ENCODE measurements at regions not wholly inside any gene's neighbourhood (a gene's known extent, or its start where the extent isn't known, plus 50 kb on each side); places are given as distances from the start of the nearest gene placed in this dataset.

- H3K4me1 Mint-ChIP-seq (ENCODE audit: low read depth in 2 of 2) = no peaks in the 10 kb centered on the region
- ATAC-seq (peak in 1 of 2 donors; percentile 1), DNase-seq (ENCODE audit: low spot score) (no peak)
- no peak overlapping the region for H3K27ac Mint-ChIP-seq
- H3K27me3 Mint-ChIP-seq = no peaks in the 10 kb centered on the region
- H3K36me3 Mint-ChIP-seq = no peaks in the 10 kb centered on the region
- no peak overlapping the region for H3K4me3 Mint-ChIP-seq
- no peaks in the 10 kb centered on the region for H3K9me3 Mint-ChIP-seq
These were observed 236.6 kb downstream of the GLI2 start for GRCh38 chr2:120972286-120972685.

- H3K36me3 Mint-ChIP-seq = no peaks in the 10 kb centered on the region
- H3K4me1 Mint-ChIP-seq (ENCODE audit: low read depth in 2 of 2) = no peaks in the 10 kb centered on the region
- ATAC-seq (no peak), DNase-seq (ENCODE audit: low spot score) (no peak)
- no peak overlapping the region for H3K27ac Mint-ChIP-seq
- no peaks in the 10 kb centered on the region for H3K9me3 Mint-ChIP-seq
- H3K27me3 Mint-ChIP-seq = no peaks in the 10 kb centered on the region
- no peak overlapping the region for H3K4me3 Mint-ChIP-seq
These were observed 237.5 kb downstream of the GLI2 start for GRCh38 chr2:120973196-120973595.

- DNase-seq (ENCODE audit: low spot score) = no peak
- Mint-ChIP-seq H3K27me3 (no peaks in the 10 kb centered on the region), H3K9me3 (no peaks in the 10 kb centered on the region), H3K36me3 (no peaks in the 10 kb centered on the region), H3K4me1 (ENCODE audit: low read depth in 2 of 2) (no peaks in the 10 kb centered on the region), H3K4me3 (no peak overlapping the region), H3K27ac (no peak overlapping the region)
- ATAC-seq = no peak
These were observed 239.3 kb downstream of the GLI2 start for GRCh38 chr2:120974950-120975349.

GRCh38 chr2:120976501-120977307 lies 241.0 kb downstream of the GLI2 start:
- Mint-ChIP-seq H3K4me1 (ENCODE audit: low read depth in 2 of 2) (no peaks in the 10 kb centered on the region), H3K27me3 (peaks cover 0 to 1% of the 10 kb centered on the region in 2 donors), H3K36me3 (no peaks in the 10 kb centered on the region), H3K9me3 (no peaks in the 10 kb centered on the region), H3K27ac (no peak overlapping the region), H3K4me3 (no peak overlapping the region)
- ATAC-seq (no peak), DNase-seq (ENCODE audit: low spot score) (no peak)

GRCh38 chr2:120977582-120978358 lies 242.1 kb downstream of the GLI2 start:
- no peaks in the 10 kb centered on the region for H3K36me3 Mint-ChIP-seq
- no peak overlapping the region for H3K27ac Mint-ChIP-seq
- H3K27me3 Mint-ChIP-seq = peaks cover 0 to 2% of the 10 kb centered on the region in 2 donors
- H3K9me3 Mint-ChIP-seq = no peaks in the 10 kb centered on the region
- ATAC-seq = no peak
- H3K4me1 Mint-ChIP-seq (ENCODE audit: low read depth in 2 of 2) = no peaks in the 10 kb centered on the region
- no peak overlapping the region for H3K4me3 Mint-ChIP-seq
- no peak for DNase-seq (ENCODE audit: low spot score)

GRCh38 chr2:120978359-120979050 lies 242.8 kb downstream of the GLI2 start:
- Mint-ChIP-seq H3K9me3 (no peaks in the 10 kb centered on the region), H3K36me3 (no peaks in the 10 kb centered on the region), H3K4me3 (no peak overlapping the region), H3K27ac (no peak overlapping the region), H3K27me3 (peaks cover 0 to 2% of the 10 kb centered on the region in 2 donors), H3K4me1 (ENCODE audit: low read depth in 2 of 2) (no peaks in the 10 kb centered on the region)
- ATAC-seq (peak in 1 of 2 donors; percentile 40), DNase-seq (ENCODE audit: low spot score) (no peak)

- DNase-seq (ENCODE audit: low spot score) = no peak
- H3K27me3 Mint-ChIP-seq = peaks cover 0 to 2% of the 10 kb centered on the region in 2 donors
- H3K4me1 Mint-ChIP-seq (ENCODE audit: low read depth in 2 of 2) = no peaks in the 10 kb centered on the region
- no peaks in the 10 kb centered on the region for H3K9me3 Mint-ChIP-seq
- no peak overlapping the region for H3K27ac Mint-ChIP-seq
- H3K4me3 Mint-ChIP-seq = no peak overlapping the region
- no peaks in the 10 kb centered on the region for H3K36me3 Mint-ChIP-seq
- no peak for ATAC-seq
These were observed 243.7 kb downstream of the GLI2 start for GRCh38 chr2:120979398-120979797.

- Mint-ChIP-seq H3K27ac (no peak overlapping the region), H3K9me3 (no peaks in the 10 kb centered on the region), H3K27me3 (peaks cover 0 to 2% of the 10 kb centered on the region in 2 donors), H3K4me3 (no peak overlapping the region), H3K4me1 (ENCODE audit: low read depth in 2 of 2) (no peaks in the 10 kb centered on the region), H3K36me3 (no peaks in the 10 kb centered on the region)
- DNase-seq (ENCODE audit: low spot score) = no peak
- ATAC-seq = no peak
These were observed 244.3 kb downstream of the GLI2 start for GRCh38 chr2:120979921-120980320.

- no peaks in the 10 kb centered on the region for H3K9me3 Mint-ChIP-seq
- H3K27ac Mint-ChIP-seq = no peak overlapping the region
- no peak overlapping the region for H3K4me3 Mint-ChIP-seq
- peaks cover 0 to 2% of the 10 kb centered on the region in 2 donors for H3K27me3 Mint-ChIP-seq
- DNase-seq (ENCODE audit: low spot score) = no peak
- no peaks in the 10 kb centered on the region for H3K4me1 Mint-ChIP-seq (ENCODE audit: low read depth in 2 of 2)
- no peak for ATAC-seq
- no peaks in the 10 kb centered on the region for H3K36me3 Mint-ChIP-seq
These were observed 245.8 kb downstream of the GLI2 start for GRCh38 chr2:120981443-120981842.

GRCh38 chr2:120982598-120982997 lies 246.9 kb downstream of the GLI2 start:
- ATAC-seq (no peak), DNase-seq (ENCODE audit: low spot score) (no peak)
- peaks cover 0 to 2% of the 10 kb centered on the region in 2 donors for H3K27me3 Mint-ChIP-seq
- H3K4me1 Mint-ChIP-seq (ENCODE audit: low read depth in 2 of 2) = no peaks in the 10 kb centered on the region
- no peak overlapping the region for H3K27ac Mint-ChIP-seq
- no peak overlapping the region for H3K4me3 Mint-ChIP-seq
- no peaks in the 10 kb centered on the region for H3K9me3 Mint-ChIP-seq
- no peaks in the 10 kb centered on the region for H3K36me3 Mint-ChIP-seq

GRCh38 chr2:120983344-120983743 lies 247.7 kb downstream of the GLI2 start:
- Mint-ChIP-seq H3K4me1 (ENCODE audit: low read depth in 2 of 2) (no peaks in the 10 kb centered on the region), H3K27me3 (peaks cover 0 to 2% of the 10 kb centered on the region in 2 donors), H3K27ac (no peak overlapping the region), H3K4me3 (no peak overlapping the region), H3K36me3 (no peaks in the 10 kb centered on the region), H3K9me3 (no peaks in the 10 kb centered on the region)
- no peak for ATAC-seq
- DNase-seq (ENCODE audit: low spot score) = no peak

- no peak overlapping the region for H3K27ac Mint-ChIP-seq
- H3K9me3 Mint-ChIP-seq = no peaks in the 10 kb centered on the region
- H3K27me3 Mint-ChIP-seq = peaks cover 0 to 2% of the 10 kb centered on the region in 2 donors
- ATAC-seq (no peak), DNase-seq (ENCODE audit: low spot score) (no peak)
- H3K4me3 Mint-ChIP-seq = no peak overlapping the region
- H3K4me1 Mint-ChIP-seq (ENCODE audit: low read depth in 2 of 2) = no peaks in the 10 kb centered on the region
- no peaks in the 10 kb centered on the region for H3K36me3 Mint-ChIP-seq
These were observed 248.4 kb downstream of the GLI2 start for GRCh38 chr2:120984046-120984445.

- no peaks in the 10 kb centered on the region for H3K4me1 Mint-ChIP-seq (ENCODE audit: low read depth in 2 of 2)
- H3K4me3 Mint-ChIP-seq = no peak overlapping the region
- no peaks in the 10 kb centered on the region for H3K9me3 Mint-ChIP-seq
- no peaks in the 10 kb centered on the region for H3K36me3 Mint-ChIP-seq
- ATAC-seq = peak; percentile 3 to 22
- no peak for DNase-seq (ENCODE audit: low spot score)
- peaks cover 0 to 2% of the 10 kb centered on the region in 2 donors for H3K27me3 Mint-ChIP-seq
- H3K27ac Mint-ChIP-seq = no peak overlapping the region
These were observed 248.9 kb downstream of the GLI2 start for GRCh38 chr2:120984452-120985173.
